NCI-H524 treated with DMSO at 0.1 percent for 48 hours (cell line): ENCODE measurements at regions not wholly inside any gene's neighbourhood (a gene's known extent, or its start where the extent isn't known, plus 50 kb on each side); places are given as distances from the start of the nearest gene placed in this dataset.

Source experiments
- DNase-seq: peaks from one replicate; lab custom pipeline; 2025; lab: John Stamatoyannopoulos, UW

GRCh38 chr3:116929505-116930222, 220.1 kb downstream of the TUSC7 start:
- DNase-seq, result no peak

DNA sequence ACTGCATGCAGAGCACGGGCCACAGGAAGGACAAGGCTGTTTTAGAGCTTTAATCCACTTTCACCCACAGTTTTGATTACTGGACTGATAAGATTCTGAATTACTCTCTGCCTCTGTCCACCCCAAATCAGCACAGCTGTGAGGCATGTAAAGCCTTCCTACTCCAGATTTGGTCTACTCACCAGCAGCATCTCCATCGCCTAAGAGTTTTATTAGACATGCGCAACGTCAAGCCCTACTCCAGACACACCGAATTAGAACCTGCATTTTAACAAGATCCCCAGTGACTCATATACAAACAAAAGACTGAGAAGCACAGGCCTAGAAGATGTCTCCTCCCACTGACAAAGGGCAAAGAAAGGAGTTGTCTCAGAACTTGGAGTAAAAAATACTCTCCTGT, 221.2 kb downstream of the TUSC7 start:
- no peak for DNase-seq

- DNase-seq, result no peak
Measured at GRCh38 chr3:116939091-116939490, 229.5 kb downstream of the TUSC7 start.

DNA sequence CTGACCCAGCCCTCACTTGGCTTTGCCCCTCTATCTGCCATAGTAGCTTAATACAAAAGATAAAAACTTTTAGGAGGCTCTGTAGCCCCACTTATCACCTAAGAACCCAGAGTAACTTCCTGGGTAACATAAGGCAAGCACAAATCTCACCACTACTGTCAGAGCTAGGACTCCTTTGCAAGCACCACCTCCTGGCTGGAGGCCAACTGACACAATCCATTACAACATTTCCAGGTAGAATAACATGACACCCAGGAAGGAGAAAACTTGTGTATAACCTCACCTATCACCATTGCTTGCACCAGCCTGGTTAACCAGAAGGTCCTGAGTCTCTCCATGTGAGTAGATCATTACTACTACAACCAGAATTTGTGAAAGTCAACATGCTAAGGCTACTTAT, 230.0 kb downstream of the TUSC7 start:
- no peak for DNase-seq

GRCh38 chr3:116940719-116941118, 231.1 kb downstream of the TUSC7 start:
- no peak for DNase-seq

DNA sequence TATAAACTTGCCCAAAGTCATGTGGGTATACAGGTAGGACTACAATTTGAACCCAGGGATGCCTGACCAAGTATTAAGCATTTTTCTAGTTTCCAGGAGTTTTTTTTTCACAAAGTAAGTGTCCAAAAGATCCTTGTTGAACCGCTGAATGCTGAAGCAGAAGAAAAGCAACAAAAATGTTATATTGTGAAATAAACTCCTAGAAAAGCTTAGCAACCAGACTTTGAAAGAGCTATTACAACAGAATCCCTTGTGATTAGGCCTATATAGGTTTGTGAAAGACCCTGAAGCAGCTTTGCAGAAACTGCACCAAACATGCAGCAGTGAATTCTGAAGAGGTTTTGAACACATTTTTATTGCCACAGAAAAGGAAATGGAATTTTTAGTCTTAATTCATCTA, 236.8 kb downstream of the TUSC7 start:
- no peak for DNase-seq

DNA sequence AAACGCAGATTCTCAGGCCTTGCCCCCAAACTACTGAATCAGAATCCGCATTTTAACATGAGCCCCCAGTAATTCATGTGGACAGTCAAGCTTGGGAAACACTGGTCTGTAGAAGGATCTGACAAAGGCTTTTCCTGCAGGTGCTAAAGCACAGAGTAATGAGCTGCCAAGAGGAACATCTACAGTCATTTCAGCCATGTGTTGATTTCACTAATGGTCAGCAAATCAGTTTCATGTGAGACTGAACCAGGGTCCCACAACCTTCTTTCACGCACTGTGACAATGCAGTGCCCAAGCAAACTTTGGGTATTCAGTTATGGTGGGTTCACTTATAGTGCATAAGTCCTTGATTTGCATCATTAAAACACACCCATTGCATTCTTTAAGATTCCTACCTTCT, 237.6 kb downstream of the TUSC7 start:
- DNase-seq, result no peak

DNA sequence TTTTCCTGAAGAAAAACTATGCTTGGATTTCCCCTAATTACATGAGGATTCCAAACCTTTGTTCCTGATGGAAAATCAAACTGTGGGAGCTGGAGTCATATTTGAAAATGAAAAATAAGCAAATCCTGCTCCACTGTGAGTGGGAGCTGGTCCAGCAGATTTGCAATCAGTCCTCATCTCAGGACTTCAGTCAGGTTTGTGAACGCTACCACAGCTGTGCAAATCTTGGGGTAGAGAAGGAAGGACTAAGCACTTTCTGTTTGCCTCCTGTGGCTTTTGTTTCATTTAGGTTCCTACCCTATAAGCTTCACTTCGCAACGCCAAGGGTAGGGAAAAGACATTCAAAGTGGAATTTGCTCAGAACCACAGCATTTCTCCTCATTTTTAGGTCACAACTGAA, 238.2 kb downstream of the TUSC7 start:
- no peak for DNase-seq

- no peak for DNase-seq
Measured at GRCh38 chr3:116950301-116951055, 240.9 kb downstream of the TUSC7 start.

GRCh38 chr3:116951610-116952009, 242.0 kb downstream of the TUSC7 start:
- no peak for DNase-seq

GRCh38 chr3:116958291-116958690, 248.7 kb downstream of the TUSC7 start:
- no peak for DNase-seq

- no peak for DNase-seq
Measured at GRCh38 chr3:116961106-116961505, 251.5 kb downstream of the TUSC7 start.

- DNase-seq, result no peak
Measured at GRCh38 chr3:116963802-116964201, 254.2 kb downstream of the TUSC7 start.

- no peak for DNase-seq
Measured at GRCh38 chr3:116966649-116967048, 257.1 kb downstream of the TUSC7 start.

- no peak for DNase-seq
Measured at GRCh38 chr3:116969135-116969534, 259.6 kb downstream of the TUSC7 start.

- DNase-seq, result no peak
Measured at GRCh38 chr3:116969646-116970045, 260.1 kb downstream of the TUSC7 start.

- no peak for DNase-seq
Measured at GRCh38 chr3:116971531-116971930, 262.0 kb downstream of the TUSC7 start.

- DNase-seq, result no peak
Measured at GRCh38 chr3:116974702-116975101, 265.1 kb downstream of the TUSC7 start.

- no peak for DNase-seq
Measured at GRCh38 chr3:116977441-116977840, 267.9 kb downstream of the TUSC7 start.

DNA sequence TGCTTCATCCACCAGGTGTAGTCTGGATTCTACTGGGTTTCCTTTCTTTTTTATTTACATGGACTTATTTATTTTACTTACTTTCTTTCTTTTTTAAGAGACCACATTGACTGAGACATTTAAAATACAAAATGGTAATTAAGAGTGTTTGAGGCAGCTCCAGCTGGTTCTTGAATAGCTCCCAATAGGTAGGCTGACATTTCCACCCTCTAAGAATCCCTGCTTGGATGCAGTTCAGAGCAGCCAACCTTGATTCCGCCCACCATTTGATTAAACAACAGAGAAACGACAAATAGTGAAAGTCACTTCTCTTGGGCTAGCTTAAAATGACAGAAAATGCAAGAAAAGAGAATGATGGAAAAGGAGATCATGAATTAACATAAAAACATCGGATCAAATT, 270.5 kb downstream of the TUSC7 start:
- no peak for DNase-seq

DNA sequence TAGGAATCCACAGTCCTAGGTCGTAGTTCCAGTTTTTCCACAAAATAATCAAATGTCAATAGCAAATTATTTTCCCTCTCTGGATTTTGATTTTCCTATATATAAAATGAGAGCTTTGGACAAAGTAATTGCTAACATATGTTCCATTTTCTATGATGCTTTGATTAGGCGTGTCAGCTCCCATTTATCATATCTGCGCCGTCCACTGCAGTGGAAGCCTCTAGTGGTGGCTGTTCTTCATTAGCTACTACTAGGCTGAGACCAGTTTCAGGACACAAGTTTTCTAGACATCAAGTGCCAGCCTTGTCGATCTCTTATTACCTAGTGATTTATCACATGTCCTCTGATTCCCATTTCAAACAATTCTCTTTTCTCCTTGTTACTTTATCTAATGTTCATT, 271.5 kb downstream of the TUSC7 start:
- no peak for DNase-seq

DNA sequence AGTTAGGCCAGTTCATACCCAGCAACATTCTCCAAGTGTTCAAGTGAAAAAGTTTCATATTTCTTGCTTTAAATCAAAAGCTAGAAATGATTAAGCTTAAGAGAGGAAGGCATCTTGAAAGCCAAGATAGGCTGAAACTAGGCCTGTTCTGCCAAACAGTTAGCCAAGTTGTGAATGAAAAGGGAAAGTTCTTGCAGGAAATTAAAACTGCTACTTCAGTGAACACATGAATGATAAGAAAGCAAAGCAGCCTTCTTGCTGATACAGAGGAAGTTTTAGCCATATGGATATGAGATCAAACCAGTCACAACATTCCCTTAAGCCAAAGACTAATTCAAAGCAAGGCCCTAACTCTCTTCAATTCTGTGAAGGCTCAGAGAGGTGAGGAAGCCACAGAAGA, 274.7 kb downstream of the TUSC7 start:
- no peak for DNase-seq

DNA sequence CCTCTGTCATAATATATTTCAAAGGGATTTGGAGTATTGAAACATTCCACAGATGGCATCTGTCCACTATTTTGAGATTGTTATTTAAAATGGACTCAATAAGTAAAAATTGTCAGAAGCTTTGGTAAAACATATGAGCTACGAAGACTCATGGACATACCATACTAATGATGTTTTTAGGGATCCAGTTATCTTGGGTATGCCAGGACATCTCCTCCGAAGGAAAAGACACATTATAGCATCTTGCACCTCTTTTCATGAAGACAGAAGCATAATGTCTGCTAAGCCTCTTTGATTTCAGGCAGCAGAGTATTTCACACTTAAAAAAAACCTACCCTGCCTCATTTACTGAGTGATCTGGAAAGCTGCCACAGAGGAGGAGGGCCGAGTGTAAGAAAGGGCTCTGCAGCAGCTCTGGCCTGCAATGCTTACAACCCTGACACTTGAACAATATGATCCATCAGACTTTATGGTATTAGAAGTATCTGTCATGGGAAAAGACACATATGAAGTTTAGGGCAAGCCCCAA, 284.8 kb downstream of the TUSC7 start:
- DNase-seq, result no peak
